ENCODE measurements at regions not wholly inside any gene's neighbourhood (a gene's known extent, or its start where the extent isn't known, plus 50 kb on each side); places are given as distances from the start of the nearest gene placed in this dataset.
A peak's percentile ranks its signal among the peaks of the same experiment; 100 is the strongest.

DNA sequence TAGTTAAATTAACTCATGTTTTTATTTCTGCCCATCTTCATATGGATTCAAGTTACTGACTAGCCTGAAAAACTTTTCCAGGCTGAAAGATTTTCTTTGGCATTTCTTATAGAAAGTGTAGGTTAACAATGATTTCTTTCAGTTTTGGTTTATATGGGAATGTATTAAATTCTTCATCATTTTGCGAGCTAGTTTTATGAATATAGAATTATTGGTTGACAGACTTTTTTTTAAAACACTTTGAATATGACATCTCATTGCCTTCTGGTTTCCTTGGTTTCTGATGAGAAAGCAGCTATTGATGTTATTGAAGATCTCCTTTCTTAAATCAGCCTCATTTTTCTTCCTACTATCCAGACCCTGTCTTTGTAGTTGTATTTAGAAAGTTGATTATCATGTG lies 211.0 kb upstream of the AKR1E2 start:
- no peaks in the 10 kb centered on the region for H3K4me1 ChIP-seq
- no peaks in the 10 kb centered on the region for H3K9me3 ChIP-seq
- FAIRE-seq = no peak
- WGBS, 2 donors = 75 to 91% methylated on average over 1 of the region's 1 CpG
- no peak for DNase-seq
- no peak for ATAC-seq
- H3K4me3 ChIP-seq = no peak overlapping the region
- TF ChIP-seq, protein P1, sequence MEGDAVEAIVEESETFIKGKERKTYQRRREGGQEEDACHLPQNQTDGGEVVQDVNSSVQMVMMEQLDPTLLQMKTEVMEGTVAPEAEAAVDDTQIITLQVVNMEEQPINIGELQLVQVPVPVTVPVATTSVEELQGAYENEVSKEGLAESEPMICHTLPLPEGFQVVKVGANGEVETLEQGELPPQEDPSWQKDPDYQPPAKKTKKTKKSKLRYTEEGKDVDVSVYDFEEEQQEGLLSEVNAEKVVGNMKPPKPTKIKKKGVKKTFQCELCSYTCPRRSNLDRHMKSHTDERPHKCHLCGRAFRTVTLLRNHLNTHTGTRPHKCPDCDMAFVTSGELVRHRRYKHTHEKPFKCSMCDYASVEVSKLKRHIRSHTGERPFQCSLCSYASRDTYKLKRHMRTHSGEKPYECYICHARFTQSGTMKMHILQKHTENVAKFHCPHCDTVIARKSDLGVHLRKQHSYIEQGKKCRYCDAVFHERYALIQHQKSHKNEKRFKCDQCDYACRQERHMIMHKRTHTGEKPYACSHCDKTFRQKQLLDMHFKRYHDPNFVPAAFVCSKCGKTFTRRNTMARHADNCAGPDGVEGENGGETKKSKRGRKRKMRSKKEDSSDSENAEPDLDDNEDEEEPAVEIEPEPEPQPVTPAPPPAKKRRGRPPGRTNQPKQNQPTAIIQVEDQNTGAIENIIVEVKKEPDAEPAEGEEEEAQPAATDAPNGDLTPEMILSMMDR (IDR thresholded peaks at IDR 0.05) = no peak
- peaks cover 0 to 5% (median 0%) of the 10 kb centered on the region in 4 donors for H3K27me3 ChIP-seq
- no peak overlapping the region for H3K27ac ChIP-seq
- intact Hi-C loops (cut with DNase I) = no loop called here
- no peaks in the 10 kb centered on the region for H3K36me3 ChIP-seq

DNA sequence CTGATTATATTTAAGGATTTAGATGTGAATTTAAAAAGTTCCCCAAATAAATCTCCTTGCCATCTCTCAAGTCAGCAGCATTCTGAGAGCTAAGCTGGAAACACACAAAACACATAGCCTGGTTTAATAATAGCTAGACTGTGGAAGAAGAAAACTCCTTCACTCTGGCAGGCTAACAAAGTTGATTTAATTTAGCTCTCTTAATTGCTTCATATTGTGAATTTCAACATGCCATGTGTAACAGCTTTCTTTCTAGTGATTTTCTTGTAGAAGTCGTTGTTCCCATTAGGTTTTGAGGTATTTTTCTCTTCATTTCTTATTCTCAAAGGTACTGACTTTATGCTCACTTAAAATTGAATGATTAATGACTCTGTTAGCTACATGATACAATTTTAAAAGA lies 216.8 kb upstream of the AKR1E2 start:
- no peaks in the 10 kb centered on the region for H3K36me3 ChIP-seq
- H3K27me3 ChIP-seq = peaks cover 0 to 5% (median 0%) of the 10 kb centered on the region in 4 donors
- H3K27ac ChIP-seq = no peak overlapping the region
- intact Hi-C loops (cut with DNase I) = no loop called here
- no peaks in the 10 kb centered on the region for H3K4me1 ChIP-seq
- ATAC-seq (no peak), DNase-seq (no peak), FAIRE-seq (no peak)
- H3K9me3 ChIP-seq = no peaks in the 10 kb centered on the region
- no peak overlapping the region for H3K4me3 ChIP-seq
- 37 to 69% methylated on average over 1 of the region's 1 CpG for WGBS, 2 donors
- TF ChIP-seq, protein P1 (IDR thresholded peaks at IDR 0.05) = no peak

DNA sequence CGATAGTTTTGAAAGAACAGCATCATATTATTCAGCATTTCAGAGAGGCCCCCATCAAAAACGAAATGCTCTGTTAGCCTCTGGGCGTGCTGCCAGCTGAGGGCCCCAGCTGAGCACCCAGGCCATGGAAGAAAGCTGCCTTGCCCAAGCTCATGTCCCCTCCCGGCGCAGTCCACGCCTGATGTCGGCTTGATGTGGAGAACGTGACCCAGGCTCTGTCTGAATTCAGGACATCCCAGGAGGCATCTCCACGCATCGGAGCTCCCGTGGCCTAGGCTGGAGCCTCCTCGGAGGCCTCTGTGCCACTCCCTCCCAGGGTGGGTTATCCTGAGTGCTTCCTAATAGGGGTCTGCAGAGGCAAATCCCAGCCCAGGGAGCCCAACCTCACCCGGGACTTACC lies 218.3 kb upstream of the AKR1E2 start:
- 64 to 67% methylated on average over 13 of the region's 13 CpGs for WGBS, 2 donors
- Histone ChIP-seq H3K36me3 (no peaks in the 10 kb centered on the region), H3K4me1 (no peaks in the 10 kb centered on the region), H3K9me3 (no peaks in the 10 kb centered on the region), H3K27ac (no peak overlapping the region), H3K27me3 (peaks cover 0 to 5% (median 0%) of the 10 kb centered on the region in 4 donors), H3K4me3 (no peak overlapping the region)
- ATAC-seq (no peak), FAIRE-seq (no peak), DNase-seq (peak in 1 of 6 donors; percentile 21)
- intact Hi-C loops (cut with DNase I) = no loop called here
- TF ChIP-seq, protein P1 (IDR thresholded peaks at IDR 0.05) = no peak

DNA sequence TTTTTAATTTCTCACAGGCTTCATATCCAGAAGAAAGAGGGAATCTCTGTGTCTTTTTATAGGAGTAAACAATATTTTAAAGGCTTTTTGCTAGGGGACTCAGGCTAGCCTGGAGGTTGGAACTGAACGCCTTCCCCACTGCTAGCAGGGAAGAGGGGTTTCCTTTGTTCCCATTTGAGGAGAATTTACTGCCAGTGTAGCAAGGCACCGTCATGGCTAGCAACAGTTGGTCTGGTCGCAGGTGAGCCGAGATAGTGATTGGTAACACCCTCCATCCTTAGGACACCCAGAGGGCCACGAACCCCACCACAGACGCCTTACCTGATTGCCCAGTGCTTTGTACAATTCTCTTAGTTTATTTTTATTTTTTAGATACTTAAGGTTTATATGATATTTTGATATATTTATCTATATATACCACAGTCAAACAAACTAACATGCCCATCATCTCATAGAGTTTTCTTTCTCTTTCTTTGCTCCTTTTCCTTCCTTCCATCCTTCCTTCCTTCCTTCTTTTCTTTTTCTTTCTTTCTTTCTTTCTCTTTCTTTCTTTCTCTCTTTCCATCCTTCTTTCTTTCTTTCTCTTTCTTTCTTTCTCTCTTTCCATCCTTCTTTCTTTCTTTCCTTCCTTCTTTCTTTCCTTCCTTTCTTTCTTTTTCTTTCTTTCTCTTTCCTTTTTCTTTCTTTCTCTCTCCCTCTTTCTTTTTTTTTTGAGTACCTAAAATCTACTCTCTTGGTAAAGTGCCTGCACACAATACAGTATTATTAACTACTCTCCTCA lies 219.0 kb upstream of the AKR1E2 start:
- DNase-seq = no peak
- 62 to 64% methylated on average over 6 of the region's 6 CpGs for WGBS, 2 donors
- TF ChIP-seq, protein P1 (IDR thresholded peaks at IDR 0.05) = no peak

DNA sequence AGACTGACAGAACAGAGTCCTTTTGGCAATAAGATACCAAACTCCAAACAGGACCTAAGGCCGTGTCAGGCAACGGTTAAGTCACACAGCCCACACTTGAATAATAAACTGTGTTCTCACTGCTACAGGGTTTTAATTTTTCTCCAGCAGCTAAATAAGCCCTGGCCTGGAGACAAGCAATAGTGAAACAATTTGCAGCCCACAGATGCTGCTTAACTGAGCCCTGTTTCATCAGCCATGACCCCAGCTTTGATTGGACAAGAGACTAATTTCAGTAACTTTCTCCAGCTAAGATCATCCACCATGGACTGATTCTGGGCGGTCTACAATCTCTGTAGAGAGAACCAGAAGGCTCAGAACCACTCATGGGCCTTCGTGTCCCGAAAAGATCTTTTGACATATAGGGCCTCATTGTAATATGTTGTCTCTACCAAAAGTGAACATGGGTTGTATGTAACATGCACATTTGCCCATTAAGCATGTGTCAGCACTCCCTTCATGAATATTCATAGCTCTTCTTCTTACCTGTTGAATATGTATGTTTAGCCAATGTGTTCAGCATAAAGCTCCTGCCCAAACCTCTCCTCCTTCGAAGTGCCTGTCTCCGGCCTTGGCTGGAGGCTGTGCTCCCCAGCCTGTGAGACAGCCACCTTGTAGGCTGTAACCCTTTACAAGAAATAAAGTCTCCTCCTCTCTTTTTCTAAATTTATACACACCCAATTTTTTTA lies 223.1 kb upstream of the AKR1E2 start:
- no peak for ATAC-seq
- 65 to 80% methylated on average over 7 of the region's 7 CpGs for WGBS, 2 donors
- Histone ChIP-seq H3K27me3 (no peaks in the 10 kb centered on the region), H3K4me1 (no peaks in the 10 kb centered on the region), H3K27ac (no peak overlapping the region), H3K4me3 (no peak overlapping the region), H3K9me3 (no peaks in the 10 kb centered on the region), H3K36me3 (no peaks in the 10 kb centered on the region)
- no peak for FAIRE-seq
- intact Hi-C loops (cut with DNase I) = no loop called here
- no peak for DNase-seq
- TF ChIP-seq, protein P1 (IDR thresholded peaks at IDR 0.05) = no peak

More for the DNA sequence above, 219.0 kb upstream of the AKR1E2 start:
- no peaks in the 10 kb centered on the region for H3K4me1 ChIP-seq
- intact Hi-C loops (cut with DNase I) = no loop called here
- no peak for ATAC-seq
- FAIRE-seq = no peak
- no peak overlapping the region for H3K4me3 ChIP-seq
- no peaks in the 10 kb centered on the region for H3K36me3 ChIP-seq
- no peaks in the 10 kb centered on the region for H3K9me3 ChIP-seq
- no peak overlapping the region for H3K27ac ChIP-seq
- peaks cover 0 to 5% (median 0%) of the 10 kb centered on the region in 4 donors for H3K27me3 ChIP-seq

Measured in pancreas (tissue), 10 donors.